ENCODE measurements at regions not wholly inside any gene's neighbourhood (a gene's known extent, or its start where the extent isn't known, plus 50 kb on each side); places are given as distances from the start of the nearest gene placed in this dataset.
"Not testable (repeated sequence)": the region's sequence is repeated elsewhere in the genome, so short reads cannot be mapped to it uniquely, and the experiment has no call there.

- TF ChIP-seq CTCF (IDR thresholded peaks at IDR 0.05; ENCODE audit: low read length); EZH2 (IDR thresholded peaks at IDR 0.05; ENCODE audit: borderline replicate concordance, low read length): not testable (repeated sequence)
Observed at GRCh38 chr9:85315535-85315934, 426.2 kb downstream of the AGTPBP1 start.
